ENCODE measurements at regions not wholly inside any gene's neighbourhood (a gene's known extent, or its start where the extent isn't known, plus 50 kb on each side); places are given as distances from the start of the nearest gene placed in this dataset.

GRCh38 chr14:98223106-98223505 is 1048.9 kb downstream of the BCL11B start:
- no peak for DNase-seq

DNA sequence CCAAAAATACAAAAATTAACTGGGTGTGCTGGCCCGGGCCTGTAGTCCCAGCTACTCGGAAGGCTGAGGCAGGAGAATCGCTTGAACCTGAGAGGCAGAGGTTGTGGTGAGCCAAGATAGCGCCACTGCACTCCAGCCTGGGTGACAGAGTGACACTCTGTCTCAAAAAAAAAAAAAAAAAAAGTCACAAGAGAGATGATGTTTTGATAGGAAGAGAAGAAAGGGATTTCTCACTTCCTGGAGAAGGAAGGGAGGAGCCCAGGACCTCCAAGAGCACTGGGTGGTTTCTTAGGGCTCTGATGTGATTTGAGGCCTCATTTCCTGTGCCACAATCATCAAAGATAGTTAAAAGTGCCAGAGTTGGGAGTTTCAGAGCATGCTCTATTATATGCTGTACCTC is 1048.3 kb downstream of the BCL11B start:
- peak; percentile 27 for DNase-seq

- DNase-seq, result no peak
Observed at GRCh38 chr14:98226411-98226810, 1045.6 kb downstream of the BCL11B start.

DNA sequence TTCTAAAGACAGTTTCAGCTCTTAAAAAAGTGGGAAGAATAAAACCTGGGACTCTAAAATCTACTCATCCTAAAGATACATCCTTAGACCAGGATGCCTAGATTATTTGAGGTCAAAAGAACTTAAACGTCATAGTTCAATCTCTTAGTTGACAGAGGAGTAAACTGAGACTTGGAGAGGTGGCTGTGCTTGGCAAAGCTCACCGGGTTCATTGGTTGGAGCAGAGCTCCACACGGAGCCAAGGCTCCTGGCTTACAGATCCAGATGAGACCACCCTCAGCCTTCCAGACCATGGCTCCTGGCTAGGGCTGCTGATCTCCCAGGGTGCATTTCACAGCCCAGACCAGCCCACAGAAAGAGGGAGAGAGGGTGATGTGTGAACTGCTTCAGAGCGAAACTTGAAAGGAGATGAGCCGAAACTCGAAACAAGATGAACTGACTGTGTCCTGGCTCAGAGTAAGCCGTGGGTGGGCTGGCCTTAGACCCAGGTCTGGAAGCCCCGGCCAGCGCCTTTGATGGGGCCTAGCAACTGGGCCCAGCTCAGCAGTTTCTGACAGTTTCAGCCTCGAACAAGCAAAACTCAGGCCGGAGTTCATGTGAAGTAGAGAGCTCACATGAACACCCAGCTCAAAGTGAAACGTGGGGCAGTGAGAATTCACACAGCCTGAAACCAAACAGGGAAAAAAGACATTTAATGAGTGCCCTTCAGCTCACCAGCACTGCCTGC is 1044.8 kb downstream of the BCL11B start:
- DNase-seq, result no peak

DNA sequence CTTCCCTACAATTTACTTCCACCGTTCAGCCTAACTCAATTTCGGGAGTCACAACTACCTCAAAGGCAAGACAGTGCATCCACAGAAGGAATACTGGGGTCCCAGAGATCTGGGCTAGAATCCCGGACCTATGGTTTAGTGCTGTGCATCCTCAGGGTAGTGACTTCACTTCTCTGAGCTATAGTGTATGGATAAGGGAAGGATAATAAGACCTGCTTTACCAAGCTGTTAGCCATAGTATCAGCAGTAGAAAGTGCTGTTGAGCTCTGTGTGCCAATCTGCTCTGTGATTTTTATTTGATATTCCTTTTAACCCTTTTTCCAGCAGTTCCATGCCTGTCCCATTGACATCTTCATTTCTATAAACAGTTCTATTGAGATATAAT is 1044.3 kb downstream of the BCL11B start:
- no peak for DNase-seq

DNA sequence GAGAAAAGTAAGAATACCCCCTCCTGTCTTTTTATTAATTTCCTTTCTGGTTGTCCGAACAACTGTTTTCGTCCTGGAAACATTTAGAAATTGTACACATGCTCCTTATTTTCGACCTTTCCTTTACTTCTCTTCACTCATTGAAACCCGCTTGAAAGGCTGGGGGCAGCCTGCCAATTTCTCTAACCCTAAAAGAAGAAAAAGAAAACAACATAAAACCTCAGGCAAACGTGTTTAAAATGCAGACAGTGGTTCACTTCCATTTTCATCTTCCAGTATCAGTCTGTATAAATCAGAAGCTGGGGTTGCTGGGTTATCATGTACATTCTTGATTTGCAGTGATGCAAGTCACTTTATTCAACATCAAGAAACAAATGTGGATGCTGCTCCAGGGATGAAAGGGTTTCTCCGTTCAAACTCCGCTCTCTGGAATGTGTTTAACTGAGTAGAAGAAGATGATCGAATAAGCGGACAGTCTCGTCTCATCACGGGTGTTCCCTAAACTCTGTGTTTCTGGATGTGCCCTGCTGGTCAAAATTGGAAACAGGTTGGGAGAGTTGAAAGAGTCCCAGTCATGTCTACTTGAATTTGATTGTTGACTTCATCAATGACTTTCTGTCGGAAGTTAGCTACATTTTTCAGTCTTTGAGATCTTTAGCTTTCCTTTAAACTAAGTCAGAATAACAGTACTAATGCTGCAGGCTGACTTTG is 1042.2 kb downstream of the BCL11B start:
- no peak for DNase-seq

DNA sequence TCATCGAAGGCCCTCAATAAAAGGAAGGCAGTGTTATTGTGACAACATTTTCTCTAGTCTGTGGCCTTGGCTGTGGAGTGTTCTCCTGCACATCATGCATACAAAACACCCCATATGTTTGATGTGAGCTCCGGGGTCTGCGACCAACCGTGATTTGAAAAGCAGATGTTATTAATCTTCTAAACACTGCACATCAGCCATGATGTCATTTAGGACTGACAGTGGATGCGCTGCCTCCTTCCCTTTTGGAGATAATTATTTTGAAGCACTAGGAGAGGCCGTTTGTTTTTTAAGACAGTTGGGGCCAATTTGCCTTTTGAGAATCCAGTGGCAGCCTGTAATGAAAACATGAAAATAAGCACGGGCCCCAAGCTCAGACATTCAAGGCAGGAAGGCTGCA is 1041.6 kb downstream of the BCL11B start:
- no peak for DNase-seq

DNA sequence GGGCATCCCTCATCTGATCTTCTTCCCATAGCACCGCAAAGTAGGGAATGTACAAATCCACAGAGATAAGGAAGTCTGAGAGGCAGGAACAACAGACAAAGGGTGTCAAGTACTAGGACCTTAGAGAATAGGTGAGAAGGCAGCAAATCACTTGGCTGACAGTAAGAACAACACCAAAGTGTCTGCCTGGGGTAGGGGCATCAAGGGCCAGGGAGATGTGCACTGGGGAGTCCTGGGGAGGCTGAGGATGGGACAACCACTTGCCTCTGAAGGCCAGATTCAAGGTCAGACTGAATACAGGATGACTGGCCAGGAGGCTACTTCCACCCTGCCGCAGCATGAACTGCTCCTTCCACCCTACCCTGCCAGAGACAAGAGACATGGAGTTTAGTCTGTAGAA is 1040.8 kb downstream of the BCL11B start:
- DNase-seq, result no peak

- no peak for DNase-seq
Observed at GRCh38 chr14:98233656-98234055, 1038.3 kb downstream of the BCL11B start.

DNA sequence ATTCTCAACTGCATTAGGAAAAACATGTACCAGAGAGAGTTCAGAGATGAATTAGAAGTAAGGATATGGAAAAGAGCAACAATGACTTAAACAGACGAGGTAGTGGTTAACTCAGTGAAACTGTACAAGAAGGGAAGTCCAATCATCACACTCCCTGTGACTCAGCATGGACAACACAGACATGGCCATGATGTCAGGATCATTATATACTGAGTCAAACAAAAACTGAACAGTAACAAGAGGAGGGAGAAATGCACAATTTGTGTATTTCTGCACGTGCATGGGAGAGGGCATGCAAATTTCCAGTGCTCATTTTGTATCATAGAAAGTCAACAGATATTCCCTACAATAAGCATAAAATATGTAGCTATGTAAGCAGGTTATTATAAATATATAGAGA is 1037.8 kb downstream of the BCL11B start:
- no peak for DNase-seq

DNA sequence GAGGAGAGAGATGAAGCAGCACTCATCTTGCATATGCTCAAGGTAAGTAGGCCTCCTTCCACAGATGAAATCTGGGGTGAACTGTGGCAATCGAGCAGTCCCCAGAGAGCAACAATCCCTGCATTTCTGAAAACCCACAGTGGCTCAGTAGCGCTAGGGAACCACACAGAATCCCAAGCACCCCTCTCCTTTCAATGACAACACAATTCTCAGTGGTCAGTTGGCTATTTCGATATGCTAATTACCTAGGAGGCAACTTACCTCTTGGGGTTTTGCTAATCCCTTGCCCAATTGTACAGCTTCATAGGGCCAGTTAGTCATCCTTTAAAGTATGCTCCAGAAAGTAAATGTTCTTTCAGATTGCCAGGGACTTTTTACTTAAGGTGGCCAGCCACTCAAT is 1035.7 kb downstream of the BCL11B start:
- no peak for DNase-seq

DNA sequence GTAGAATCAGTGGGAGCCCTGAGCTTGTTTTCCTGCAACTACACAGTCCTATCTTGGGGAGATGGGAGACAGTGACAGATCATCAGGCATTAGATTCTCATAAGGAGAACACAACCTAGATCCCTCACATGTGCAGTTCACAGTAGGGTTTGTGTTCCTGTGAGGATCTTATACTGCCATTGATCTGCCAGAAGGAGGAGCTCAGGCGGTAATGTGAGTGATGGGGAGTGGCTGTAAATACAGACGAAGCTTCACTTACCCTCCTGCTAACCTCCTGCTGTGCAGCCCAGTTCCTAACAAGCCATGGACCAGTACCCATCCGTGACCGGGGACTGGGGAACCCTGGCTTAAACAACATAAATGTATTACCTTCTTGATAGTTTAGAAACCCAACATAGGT is 1034.1 kb downstream of the BCL11B start:
- no peak for DNase-seq

DNA sequence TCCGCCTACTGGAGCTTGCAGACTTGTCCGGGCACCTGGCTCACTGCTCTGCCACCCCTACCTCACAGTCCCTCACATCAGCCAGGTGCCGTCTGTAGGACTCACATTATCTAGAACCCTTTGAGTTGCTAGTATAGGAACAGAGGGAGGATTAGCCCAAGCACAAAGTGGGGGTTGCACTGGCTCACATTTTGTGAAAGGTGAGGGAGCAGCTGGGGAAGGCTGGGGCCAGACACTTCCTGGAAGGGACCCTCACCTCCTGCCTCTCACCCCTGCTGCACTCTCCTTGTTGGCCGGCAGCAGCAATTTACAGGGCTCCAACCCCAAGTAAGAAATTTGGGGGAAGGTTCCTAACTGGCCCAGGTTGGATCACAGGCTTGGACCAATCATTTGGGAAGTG is 1031.6 kb downstream of the BCL11B start:
- DNase-seq, result no peak

DNA sequence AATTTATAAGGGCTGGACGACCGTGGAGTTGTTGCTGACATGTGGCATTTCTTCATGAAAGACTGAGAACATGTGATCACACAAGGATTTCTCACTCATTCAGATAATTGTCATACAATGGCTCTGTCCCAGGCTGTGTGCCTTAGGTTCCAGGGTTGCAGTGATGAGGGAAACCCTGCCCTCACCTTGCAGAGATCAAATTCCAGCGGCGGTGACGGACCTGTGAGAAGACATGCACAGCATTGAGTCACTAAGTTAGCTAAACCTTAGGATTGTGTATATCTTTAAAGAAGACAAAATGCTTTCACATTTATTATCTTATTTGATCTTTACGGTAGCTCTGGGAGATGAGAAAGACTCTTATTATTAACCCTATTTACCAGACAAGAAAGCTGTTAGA is 1029.1 kb downstream of the BCL11B start:
- DNase-seq, result no peak

DNA sequence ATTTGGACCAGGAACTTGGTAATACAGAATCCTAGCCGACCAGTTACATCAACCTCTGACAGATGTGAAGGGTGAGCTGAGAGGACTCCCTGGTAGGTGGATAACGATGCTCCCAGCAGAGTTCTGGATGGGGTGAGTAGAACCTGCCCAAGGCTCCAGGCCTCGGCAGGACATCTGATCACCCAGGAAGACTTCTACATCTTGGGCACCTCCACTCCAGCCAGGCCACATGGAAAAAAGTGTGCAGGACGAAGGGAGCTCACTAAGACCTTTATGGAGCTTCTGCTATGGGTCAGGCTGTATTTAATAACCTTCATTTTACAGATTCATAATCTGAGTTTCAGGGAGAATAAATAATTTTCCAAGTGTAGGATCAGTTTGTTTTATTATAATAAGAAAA is 1028.7 kb downstream of the BCL11B start:
- DNase-seq, result no peak

DNA sequence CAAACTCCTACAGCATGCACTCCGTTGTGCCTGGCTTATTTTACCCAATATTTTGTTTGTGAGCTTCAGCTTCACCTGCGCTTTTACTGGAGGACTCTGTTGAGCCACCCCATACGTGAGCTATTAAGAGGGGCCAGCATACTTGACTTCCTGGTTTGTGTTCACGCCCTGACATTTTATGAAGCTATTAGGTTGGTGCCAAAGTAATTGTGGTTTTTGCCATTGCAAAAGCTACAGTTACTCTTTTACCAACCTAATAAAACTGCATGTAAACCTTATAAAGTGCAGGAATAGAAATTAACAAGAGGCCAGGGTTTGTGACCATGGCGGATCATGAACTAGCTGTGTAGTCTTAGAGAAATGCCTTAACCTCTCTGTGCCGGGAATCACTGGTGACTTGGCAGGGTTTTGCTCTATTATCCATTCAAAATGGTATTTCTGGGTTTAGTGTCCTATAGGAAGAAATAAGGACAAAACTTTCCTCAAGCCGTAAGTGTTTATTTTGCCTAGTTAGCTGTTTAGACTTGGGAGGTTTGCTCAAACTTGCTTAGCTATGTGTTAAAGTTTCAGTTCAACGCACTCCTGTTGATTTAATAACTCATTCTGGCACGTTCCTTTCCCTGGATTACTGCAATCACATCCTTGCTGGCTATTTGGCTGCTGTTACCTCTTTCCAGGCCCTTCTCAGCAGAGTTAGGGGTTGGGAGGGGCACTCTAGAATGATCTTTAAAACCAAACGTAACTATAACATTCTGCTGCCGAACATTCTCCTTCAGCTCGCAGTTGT is 1027.6 kb downstream of the BCL11B start:
- DNase-seq, result no peak

DNA sequence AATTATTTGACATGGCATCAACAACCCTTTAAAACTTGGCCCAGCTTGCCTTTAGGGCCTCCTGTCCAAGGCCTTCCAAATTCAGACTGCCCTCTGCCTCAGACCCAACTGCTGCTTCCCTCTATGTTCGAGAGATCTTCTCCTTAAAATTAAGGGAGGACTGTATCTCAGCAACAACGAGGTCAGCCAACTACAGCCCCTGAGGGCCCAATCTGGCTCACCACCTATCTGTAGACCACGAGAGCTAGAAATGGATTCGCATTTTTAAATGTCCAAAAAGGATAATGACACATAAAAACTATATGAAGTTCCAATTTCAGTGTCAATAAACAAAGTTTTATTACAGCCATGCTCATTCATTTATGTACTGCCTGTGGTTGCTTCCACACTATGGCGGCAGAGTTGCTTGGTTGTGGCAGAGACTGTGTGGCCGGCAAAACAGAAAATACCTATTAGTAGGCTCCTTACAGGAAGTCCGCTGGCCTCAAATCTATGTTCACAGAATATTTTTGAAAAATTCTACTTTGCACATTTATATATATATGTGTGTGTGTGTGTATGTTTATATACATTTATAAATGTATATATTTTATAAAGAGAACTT is 1026.9 kb downstream of the BCL11B start:
- DNase-seq, result no peak

DNA sequence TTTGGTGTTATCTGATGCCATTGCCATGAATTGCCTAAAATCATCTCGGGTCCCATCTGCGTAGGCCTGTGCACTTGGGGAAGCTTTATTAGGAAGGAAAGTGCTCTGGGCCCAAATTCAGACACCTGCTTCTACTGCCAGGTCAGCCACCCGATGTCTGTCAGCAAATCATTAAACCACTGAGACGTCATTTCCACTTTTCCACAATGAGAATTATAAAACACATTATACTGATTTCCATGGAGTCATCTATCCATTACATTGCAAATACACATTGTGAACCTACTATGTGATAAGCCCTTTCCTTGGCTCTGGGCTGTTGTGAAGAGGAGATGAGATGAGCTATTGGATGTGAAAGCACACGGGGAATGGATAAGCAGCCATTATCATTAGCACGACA is 1022.9 kb downstream of the BCL11B start:
- no peak for DNase-seq

- no peak for DNase-seq
Observed at GRCh38 chr14:98249476-98249875, 1022.5 kb downstream of the BCL11B start.

DNA sequence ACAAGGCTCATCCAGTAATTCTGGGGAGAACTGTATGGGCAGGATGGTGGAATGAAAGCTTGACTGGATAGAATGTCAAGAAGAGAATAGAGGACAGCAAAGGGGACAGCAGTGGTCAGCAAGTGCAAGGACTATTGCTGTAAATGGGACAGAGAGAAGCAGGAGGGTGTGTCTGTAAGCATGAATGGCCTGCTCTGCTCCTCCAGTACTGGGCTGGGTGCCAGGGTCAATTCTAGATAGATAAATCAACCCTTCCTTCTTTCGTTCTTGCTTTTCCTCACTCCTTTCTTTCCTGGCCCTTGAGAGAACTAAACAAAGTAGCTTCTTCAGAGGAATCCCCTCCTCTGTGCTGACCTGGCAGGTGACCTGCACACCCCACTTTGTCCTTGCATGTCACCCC is 1019.2 kb downstream of the BCL11B start:
- no peak for DNase-seq

DNA sequence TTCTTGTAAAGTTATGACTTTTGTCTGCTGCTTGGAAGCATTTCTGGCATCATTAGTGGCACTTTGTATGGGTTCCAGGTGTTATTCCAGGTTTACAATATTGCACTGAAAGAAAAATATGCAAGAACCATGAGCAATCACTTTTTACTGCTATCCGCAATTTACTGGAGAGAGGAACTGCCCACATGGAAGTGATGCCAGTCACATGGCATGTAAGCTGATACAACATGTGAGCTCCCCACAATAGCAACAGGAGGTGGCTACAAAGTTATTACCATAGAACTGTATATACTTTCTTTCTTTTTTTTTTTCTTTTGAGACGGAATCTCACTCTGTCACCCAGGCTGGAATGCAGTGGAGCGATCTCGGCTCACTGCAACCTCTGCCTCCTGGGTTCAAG is 1012.1 kb downstream of the BCL11B start:
- DNase-seq, result no peak

GRCh38 chr14:98262566-98262965 is 1009.4 kb downstream of the BCL11B start:
- no peak for DNase-seq

- no peak for DNase-seq
Observed at GRCh38 chr14:98269533-98269932, 1002.5 kb downstream of the BCL11B start.

- no peak for DNase-seq
Observed at GRCh38 chr14:98270201-98270600, 1001.8 kb downstream of the BCL11B start.
